Smooth muscle cell (in vitro differentiated cells): ENCODE measurements at regions not wholly inside any gene's neighbourhood (a gene's known extent, or its start where the extent isn't known, plus 50 kb on each side); places are given as distances from the start of the nearest gene placed in this dataset.

ENCODE experiments used
- DNase-seq: peaks from one replicate; lab custom pipeline; 2025; ENCODE audit not compliant: unreplicated experiment; lab: John Stamatoyannopoulos, UW
- H2AFZ ChIP-seq: fragments of 200-600 bp; sonication (generic); 2 replicates; pipeline ENCODE4 v1.6.0; 2016; ENCODE audit warnings: antibody characterized with exemption, low read depth, mild to moderate bottlenecking
- H3F3A ChIP-seq: fragments of 200-600 bp; sonication (generic); 2 replicates; pipeline ENCODE4 v1.6.0; 2017; ENCODE audit warnings: antibody characterized with exemption, low read depth
- H3K27ac ChIP-seq: fragments of 200-600 bp; sonication (generic); 2 replicates; pipeline ENCODE4 v1.5.1; 2016; ENCODE audit warnings: low read depth, mild to moderate bottlenecking
- H3K27me3 ChIP-seq: fragments of 200-600 bp; sonication (generic); 2 replicates; pipeline ENCODE4 v1.6.1; 2016; ENCODE audit warnings: low read depth, mild to moderate bottlenecking
- H3K36me3 ChIP-seq: fragments of 200-600 bp; sonication (generic); 2 replicates; pipeline ENCODE4 v1.5.1; 2016; ENCODE audit warnings: low read depth
- H3K4me1 ChIP-seq: fragments of 200-600 bp; sonication (generic); 2 replicates; pipeline ENCODE4 v1.5.1; 2016; ENCODE audit warnings: low read depth
- H3K4me2 ChIP-seq: fragments of 200-600 bp; sonication (generic); 2 replicates; pipeline ENCODE4 v1.6.0; 2016; ENCODE audit warnings: mild to moderate bottlenecking
- H3K4me3 ChIP-seq: fragments of 200-600 bp; sonication (generic); 2 replicates; pipeline ENCODE4 v1.5.1; 2016; ENCODE audit warnings: mild to moderate bottlenecking
- H3K79me2 ChIP-seq: fragments of 200-600 bp; sonication (generic); 2 replicates; pipeline ENCODE4 v1.6.0; 2016; ENCODE audit warnings: low read depth, mild to moderate bottlenecking
- H3K9ac ChIP-seq: fragments of 200-600 bp; sonication (generic); 2 replicates; pipeline ENCODE4 v1.6.0; 2016; ENCODE audit warnings: low read depth
- H3K9me3 ChIP-seq: fragments of 200-600 bp; sonication (generic); replicated peaks from 2 replicates; pipeline ENCODE4 v1.5.1; 2016; ENCODE audit warnings: low read depth
- H4K20me1 ChIP-seq: fragments of 200-600 bp; sonication (generic); 2 replicates; pipeline ENCODE4 v1.6.0; 2016; ENCODE audit warnings: low read depth
- CTCF ChIP-seq: fragments of 200-600 bp; sonication (generic); IDR thresholded peaks from 2 replicates; pipeline ENCODE4 v1.5.1; 2017; ENCODE audit warnings: borderline replicate concordance, mild to moderate bottlenecking, antibody characterized with exemption; ENCODE audit not compliant: insufficient read depth, poor library complexity, severe bottlenecking
- WGBS: methylation state at CpG from one replicate; pipeline ENCODE4 v1.1.7; 2016; ENCODE audit warnings: low lambda C conversion rate; 5-methylcytosine and 5-hydroxymethylcytosine counted together

GRCh38 chr1:238927899-238928298, 458.5 kb upstream of the CHRM3 start:
- DNase-seq, result no peak
- H4K20me1 ChIP-seq, result no peaks in the 10 kb centered on the region
- no peaks in the 10 kb centered on the region for H3K4me1 ChIP-seq
- no peaks in the 10 kb centered on the region for H3K79me2 ChIP-seq
- no peak for TF ChIP-seq CTCF
- no peaks in the 10 kb centered on the region for H3K9me3 ChIP-seq
- 97% methylated on average over 1 of the region's 1 CpG for WGBS
- no peak overlapping the region for H3K9ac ChIP-seq
- no peaks in the 10 kb centered on the region for H3K36me3 ChIP-seq
- H3F3A ChIP-seq, result no peaks in the 10 kb centered on the region
- H3K27me3 ChIP-seq, result no peaks in the 10 kb centered on the region
- no peak overlapping the region for H3K4me2 ChIP-seq
- no peak overlapping the region for H3K4me3 ChIP-seq
- H2AFZ ChIP-seq, result no peak overlapping the region
- no peak overlapping the region for H3K27ac ChIP-seq

GRCh38 chr1:238916828-238917227, 469.5 kb upstream of the CHRM3 start:
- TF ChIP-seq CTCF, result no peak

GRCh38 chr1:238914346-238914745, 472.0 kb upstream of the CHRM3 start:
- Histone ChIP-seq H3K27ac (no peak overlapping the region), H3K27me3 (no peaks in the 10 kb centered on the region)
- 59% methylated on average over 1 of the region's 1 CpG for WGBS

More at GRCh38 chr1:238916828-238917227, 469.5 kb upstream of the CHRM3 start:
- WGBS, result 85% methylated on average over 4 of the region's 4 CpGs
- H3K9ac ChIP-seq, result no peak overlapping the region
- no peaks in the 10 kb centered on the region for H3K79me2 ChIP-seq
- DNase-seq, result no peak
- no peaks in the 10 kb centered on the region for H3K36me3 ChIP-seq
- H2AFZ ChIP-seq, result no peak overlapping the region
- H3K4me2 ChIP-seq, result no peak overlapping the region
- no peaks in the 10 kb centered on the region for H4K20me1 ChIP-seq
- no peak overlapping the region for H3K27ac ChIP-seq
- H3K4me3 ChIP-seq, result no peak overlapping the region
- H3K4me1 ChIP-seq, result peaks cover 8% of the 10 kb centered on the region
- no peaks in the 10 kb centered on the region for H3F3A ChIP-seq
- no peaks in the 10 kb centered on the region for H3K27me3 ChIP-seq
- H3K9me3 ChIP-seq, result no peaks in the 10 kb centered on the region

More at GRCh38 chr1:238914346-238914745, 472.0 kb upstream of the CHRM3 start:
- Histone ChIP-seq H2AFZ (no peak overlapping the region), H3K9ac (no peak overlapping the region), H3K4me3 (no peak overlapping the region), H3K9me3 (no peaks in the 10 kb centered on the region), H4K20me1 (no peaks in the 10 kb centered on the region), H3K4me2 (no peak overlapping the region), H3K79me2 (no peaks in the 10 kb centered on the region), H3K36me3 (no peaks in the 10 kb centered on the region), H3F3A (no peaks in the 10 kb centered on the region), H3K4me1 (peaks cover 6% of the 10 kb centered on the region)
- DNase-seq, result no peak
- no peak for TF ChIP-seq CTCF
